DND-41 (cell line): ENCODE measurements at regions not wholly inside any gene's neighbourhood (a gene's known extent, or its start where the extent isn't known, plus 50 kb on each side); places are given as distances from the start of the nearest gene placed in this dataset.

ENCODE experiments used
- CTCF ChIP-seq: IDR thresholded peaks from 2 replicates; pipeline ENCODE4 v1.5.1; 2012; ENCODE audit warnings: borderline replicate concordance, low read length, moderate library complexity, mild to moderate bottlenecking; ENCODE audit not compliant: poor library complexity, severe bottlenecking; ENCODE audit errors: extremely low read depth
- EZH2 ChIP-seq: IDR thresholded peaks from 3 replicates; pipeline ENCODE4 v1.6.1; 2012; ENCODE audit warnings: borderline replicate concordance, low read depth, mild to moderate bottlenecking, moderate library complexity, low read length, inconsistent platforms; ENCODE audit not compliant: severe bottlenecking

- TF ChIP-seq CTCF, result no peak
- no peak for TF ChIP-seq EZH2
These were observed 64.3 kb upstream of the PLEKHA5 start for GRCh38 chr12:19065223-19065622.
